Gastroesophageal sphincter (tissue), 4 donors: ENCODE measurements at regions not wholly inside any gene's neighbourhood (a gene's known extent, or its start where the extent isn't known, plus 50 kb on each side); places are given as distances from the start of the nearest gene placed in this dataset.

ENCODE experiments used
- ATAC-seq: fragments of 150-250 bp; one replicate; pipeline ENCODE4 v1.9.1; 2016; ENCODE audit warnings: mild to moderate bottlenecking, moderate library complexity
- H3K27ac ChIP-seq, 4 donors: fragments of 200-600 bp; sonication (generic) in 3 of 4; 1 replicate in 3 of 4; 2 replicates in 1 of 4; pipeline ENCODE4 v1.5.1; 2016 to 2019
- H3K27me3 ChIP-seq: fragments of 200-600 bp; sonication (generic); one replicate; pipeline ENCODE4 v1.5.1; 2019
- H3K36me3 ChIP-seq, 2 donors: fragments of 200-600 bp; sonication (generic); one replicate each; pipeline ENCODE4 v1.5.1; 2019; ENCODE audit warnings: control low read depth in 1 of 2
- H3K4me1 ChIP-seq, 3 donors: fragments of 200-600 bp; sonication (generic); 1 replicate in 2 of 3; 2 replicates in 1 of 3; pipeline ENCODE4 v1.5.1; 2016 to 2019; ENCODE audit warnings: control low read depth in 2 of 3
- H3K4me3 ChIP-seq, 2 donors: fragments of 200-600 bp; sonication (generic); one replicate each; pipeline ENCODE4 v1.5.1; 2019; ENCODE audit warnings: mild to moderate bottlenecking in 1 of 2, moderate library complexity in 1 of 2
- H3K9me3 ChIP-seq, 3 donors: fragments of 200-600 bp; sonication (generic); one replicate each; pipeline ENCODE4 v1.5.1; 2017 to 2019; ENCODE audit warnings: control low read depth in 2 of 3
- CTCF ChIP-seq, 4 experiments: fragments of 200-600 bp in 2 of 4; fragments of 450-650 bp in 2 of 4; sonication (generic) in 1 of 4; IDR thresholded peaks; one replicate each; pipeline ENCODE4 v1.5.1; 2017 to 2019; ENCODE audit warnings: antibody characterized with exemption in 4 of 4, mild to moderate bottlenecking in 2 of 4, moderate library complexity in 2 of 4
- EP300 ChIP-seq: sonication (generic); formaldehyde crosslinking; IDR thresholded peaks from one replicate; pipeline ENCODE4 v1.6.1; 2017; ENCODE audit warnings: antibody characterized with exemption, mild to moderate bottlenecking
- POLR2A ChIP-seq, 2 donors: fragments of 450-650 bp; IDR thresholded peaks; one replicate each; pipeline ENCODE4 v1.6.1; 2017; ENCODE audit warnings: antibody characterized with exemption in 2 of 2, mild to moderate bottlenecking in 2 of 2, moderate library complexity in 1 of 2
- POLR2AphosphoS5 ChIP-seq: sonication (generic); formaldehyde crosslinking; IDR thresholded peaks from one replicate; pipeline ENCODE4 v1.6.1; 2017; ENCODE audit warnings: antibody characterized with exemption
- WGBS, 2 donors: methylation state at CpG; one replicate each; pipeline ENCODE4 v1.1.5; 2018; ENCODE audit warnings: low coverage in 1 of 2; 5-methylcytosine and 5-hydroxymethylcytosine counted together

GRCh38 chr6:24052590-24052961 is 73.4 kb upstream of the NRSN1 start:
- WGBS, 2 donors, result 73 to 83% methylated on average over 3 to 4 of the region's 4 CpGs
- Histone ChIP-seq H3K9me3 (no peaks in the 10 kb centered on the region), H3K27ac (no peak overlapping the region), H3K36me3 (no peaks in the 10 kb centered on the region), H3K4me3 (no peak overlapping the region), H3K4me1 (no peaks in the 10 kb centered on the region), H3K27me3 (no peaks in the 10 kb centered on the region)
- TF ChIP-seq CTCF (IDR thresholded peaks at IDR 0.05) (no peak), POLR2AphosphoS5 (no peak), POLR2A (IDR thresholded peaks at IDR 0.05) (no peak), EP300 (no peak)
- no peak for ATAC-seq

GRCh38 chr6:24053057-24053456 is 73.0 kb upstream of the NRSN1 start:
- Histone ChIP-seq H3K27ac (no peak overlapping the region), H3K9me3 (no peaks in the 10 kb centered on the region), H3K27me3 (no peaks in the 10 kb centered on the region), H3K36me3 (no peaks in the 10 kb centered on the region), H3K4me1 (no peaks in the 10 kb centered on the region), H3K4me3 (no peak overlapping the region)
- 33 to 55% methylated on average over 1 of the region's 1 CpG for WGBS, 2 donors
- no peak for TF ChIP-seq EP300
- no peak for TF ChIP-seq POLR2A (IDR thresholded peaks at IDR 0.05)
- no peak for TF ChIP-seq CTCF (IDR thresholded peaks at IDR 0.05)
- no peak for TF ChIP-seq POLR2AphosphoS5
- ATAC-seq, result no peak

- TF ChIP-seq POLR2A (IDR thresholded peaks at IDR 0.05) (no peak), POLR2AphosphoS5 (no peak)
- no peaks in the 10 kb centered on the region for H3K27me3 ChIP-seq
- 58 to 84% methylated on average over 3 of the region's 3 CpGs for WGBS, 2 donors
- H3K4me1 ChIP-seq, result no peaks in the 10 kb centered on the region
- no peaks in the 10 kb centered on the region for H3K36me3 ChIP-seq
- no peak overlapping the region for H3K27ac ChIP-seq
- no peak for ATAC-seq
- no peak overlapping the region for H3K4me3 ChIP-seq
- H3K9me3 ChIP-seq, result no peaks in the 10 kb centered on the region
Observed at GRCh38 chr6:24054388-24054787, 71.6 kb upstream of the NRSN1 start.

GRCh38 chr6:24056567-24056966 is 69.4 kb upstream of the NRSN1 start:
- 89 to 93% methylated on average over 2 to 4 of the region's 4 CpGs for WGBS, 2 donors
- no peak for ATAC-seq
- no peaks in the 10 kb centered on the region for H3K36me3 ChIP-seq
- TF ChIP-seq EP300, result no peak
- no peak for TF ChIP-seq POLR2AphosphoS5
- TF ChIP-seq CTCF (IDR thresholded peaks at IDR 0.05), result no peak
- TF ChIP-seq POLR2A (IDR thresholded peaks at IDR 0.05), result no peak
- H3K9me3 ChIP-seq, result no peaks in the 10 kb centered on the region
- H3K27me3 ChIP-seq, result no peaks in the 10 kb centered on the region
- H3K4me1 ChIP-seq, result no peaks in the 10 kb centered on the region
- H3K27ac ChIP-seq, result no peak overlapping the region
- H3K4me3 ChIP-seq, result no peak overlapping the region

- H3K27me3 ChIP-seq, result no peaks in the 10 kb centered on the region
- TF ChIP-seq POLR2AphosphoS5, result no peak
- TF ChIP-seq POLR2A (IDR thresholded peaks at IDR 0.05), result no peak
- no peak for TF ChIP-seq EP300
- no peak for TF ChIP-seq CTCF (IDR thresholded peaks at IDR 0.05)
Observed at GRCh38 chr6:24057030-24057429, 69.0 kb upstream of the NRSN1 start.

More at GRCh38 chr6:24057030-24057429, 69.0 kb upstream of the NRSN1 start:
- H3K36me3 ChIP-seq, result no peaks in the 10 kb centered on the region
- H3K9me3 ChIP-seq, result no peaks in the 10 kb centered on the region
- no peaks in the 10 kb centered on the region for H3K4me1 ChIP-seq
- no peak for ATAC-seq
- no peak overlapping the region for H3K4me3 ChIP-seq
- H3K27ac ChIP-seq, result no peak overlapping the region
- 72 to 94% methylated on average over 1 to 3 of the region's 3 CpGs for WGBS, 2 donors
